ENCODE measurements at regions not wholly inside any gene's neighbourhood (a gene's known extent, or its start where the extent isn't known, plus 50 kb on each side); places are given as distances from the start of the nearest gene placed in this dataset.

DNA sequence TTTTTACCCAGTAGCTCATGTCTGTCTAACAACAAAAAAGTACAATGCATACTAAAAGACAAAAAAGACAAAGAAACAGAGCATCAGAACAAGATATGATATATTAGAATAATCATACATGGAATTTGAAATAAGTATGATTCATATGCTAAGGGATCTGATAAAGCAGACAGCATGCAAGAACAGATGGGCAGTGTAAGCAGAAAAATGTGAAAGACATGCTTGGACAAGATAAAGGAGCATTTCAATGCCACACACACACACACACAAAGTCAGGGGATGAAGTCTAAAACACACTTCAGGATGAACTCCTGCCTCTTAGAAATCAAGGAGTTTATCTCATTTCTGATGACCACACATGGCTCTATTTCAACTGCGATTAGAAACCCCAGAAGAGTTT, 649.6 kb upstream of the NDST4 start:
- CTCF ChIA-PET: no interaction called here
- TF ChIP-seq, protein P1, sequence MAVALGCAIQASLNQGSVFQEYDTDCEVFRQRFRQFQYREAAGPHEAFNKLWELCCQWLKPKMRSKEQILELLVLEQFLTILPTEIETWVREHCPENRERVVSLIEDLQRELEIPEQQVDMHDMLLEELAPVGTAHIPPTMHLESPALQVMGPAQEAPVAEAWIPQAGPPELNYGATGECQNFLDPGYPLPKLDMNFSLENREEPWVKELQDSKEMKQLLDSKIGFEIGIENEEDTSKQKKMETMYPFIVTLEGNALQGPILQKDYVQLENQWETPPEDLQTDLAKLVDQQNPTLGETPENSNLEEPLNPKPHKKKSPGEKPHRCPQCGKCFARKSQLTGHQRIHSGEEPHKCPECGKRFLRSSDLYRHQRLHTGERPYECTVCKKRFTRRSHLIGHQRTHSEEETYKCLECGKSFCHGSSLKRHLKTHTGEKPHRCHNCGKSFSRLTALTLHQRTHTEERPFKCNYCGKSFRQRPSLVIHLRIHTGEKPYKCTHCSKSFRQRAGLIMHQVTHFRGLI (tag by site-specific recombination; IDR thresholded peaks at IDR 0.05): no peak
- TF ChIP-seq, protein P2, sequence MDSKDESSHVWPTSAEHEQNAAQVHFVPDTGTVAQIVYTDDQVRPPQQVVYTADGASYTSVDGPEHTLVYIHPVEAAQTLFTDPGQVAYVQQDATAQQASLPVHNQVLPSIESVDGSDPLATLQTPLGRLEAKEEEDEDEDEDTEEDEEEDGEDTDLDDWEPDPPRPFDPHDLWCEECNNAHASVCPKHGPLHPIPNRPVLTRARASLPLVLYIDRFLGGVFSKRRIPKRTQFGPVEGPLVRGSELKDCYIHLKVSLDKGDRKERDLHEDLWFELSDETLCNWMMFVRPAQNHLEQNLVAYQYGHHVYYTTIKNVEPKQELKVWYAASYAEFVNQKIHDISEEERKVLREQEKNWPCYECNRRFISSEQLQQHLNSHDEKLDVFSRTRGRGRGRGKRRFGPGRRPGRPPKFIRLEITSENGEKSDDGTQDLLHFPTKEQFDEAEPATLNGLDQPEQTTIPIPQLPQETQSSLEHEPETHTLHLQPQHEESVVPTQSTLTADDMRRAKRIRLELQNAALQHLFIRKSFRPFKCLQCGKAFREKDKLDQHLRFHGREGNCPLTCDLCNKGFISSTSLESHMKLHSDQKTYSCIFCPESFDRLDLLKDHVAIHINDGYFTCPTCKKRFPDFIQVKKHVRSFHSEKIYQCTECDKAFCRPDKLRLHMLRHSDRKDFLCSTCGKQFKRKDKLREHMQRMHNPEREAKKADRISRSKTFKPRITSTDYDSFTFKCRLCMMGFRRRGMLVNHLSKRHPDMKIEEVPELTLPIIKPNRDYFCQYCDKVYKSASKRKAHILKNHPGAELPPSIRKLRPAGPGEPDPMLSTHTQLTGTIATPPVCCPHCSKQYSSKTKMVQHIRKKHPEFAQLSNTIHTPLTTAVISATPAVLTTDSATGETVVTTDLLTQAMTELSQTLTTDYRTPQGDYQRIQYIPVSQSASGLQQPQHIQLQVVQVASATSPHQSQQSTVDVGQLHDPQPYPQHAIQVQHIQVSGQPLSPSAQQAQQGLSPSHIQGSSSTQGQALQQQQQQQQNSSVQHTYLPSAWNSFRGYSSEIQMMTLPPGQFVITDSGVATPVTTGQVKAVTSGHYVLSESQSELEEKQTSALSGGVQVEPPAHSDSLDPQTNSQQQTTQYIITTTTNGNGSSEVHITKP (tag by site-specific recombination; IDR thresholded peaks at IDR 0.05): no peak
- TF ChIP-seq, protein P3, sequence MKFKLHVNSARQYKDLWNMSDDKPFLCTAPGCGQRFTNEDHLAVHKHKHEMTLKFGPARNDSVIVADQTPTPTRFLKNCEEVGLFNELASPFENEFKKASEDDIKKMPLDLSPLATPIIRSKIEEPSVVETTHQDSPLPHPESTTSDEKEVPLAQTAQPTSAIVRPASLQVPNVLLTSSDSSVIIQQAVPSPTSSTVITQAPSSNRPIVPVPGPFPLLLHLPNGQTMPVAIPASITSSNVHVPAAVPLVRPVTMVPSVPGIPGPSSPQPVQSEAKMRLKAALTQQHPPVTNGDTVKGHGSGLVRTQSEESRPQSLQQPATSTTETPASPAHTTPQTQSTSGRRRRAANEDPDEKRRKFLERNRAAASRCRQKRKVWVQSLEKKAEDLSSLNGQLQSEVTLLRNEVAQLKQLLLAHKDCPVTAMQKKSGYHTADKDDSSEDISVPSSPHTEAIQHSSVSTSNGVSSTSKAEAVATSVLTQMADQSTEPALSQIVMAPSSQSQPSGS (tag by site-specific recombination; IDR thresholded peaks at IDR 0.05; ENCODE audit: low read depth): no peak
- no peak for TF ChIP-seq ZBTB21 (tag by site-specific recombination; IDR thresholded peaks at IDR 0.05)
- TF ChIP-seq ZNF701 (tag by site-specific recombination; IDR thresholded peaks at IDR 0.05): no peak
- TF ChIP-seq, protein P4, sequence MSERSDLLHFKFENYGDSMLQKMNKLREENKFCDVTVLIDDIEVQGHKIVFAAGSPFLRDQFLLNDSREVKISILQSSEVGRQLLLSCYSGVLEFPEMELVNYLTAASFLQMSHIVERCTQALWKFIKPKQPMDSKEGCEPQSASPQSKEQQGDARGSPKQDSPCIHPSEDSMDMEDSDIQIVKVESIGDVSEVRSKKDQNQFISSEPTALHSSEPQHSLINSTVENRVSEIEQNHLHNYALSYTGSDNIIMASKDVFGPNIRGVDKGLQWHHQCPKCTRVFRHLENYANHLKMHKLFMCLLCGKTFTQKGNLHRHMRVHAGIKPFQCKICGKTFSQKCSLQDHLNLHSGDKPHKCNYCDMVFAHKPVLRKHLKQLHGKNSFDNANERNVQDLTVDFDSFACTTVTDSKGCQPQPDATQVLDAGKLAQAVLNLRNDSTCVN (tag by site-specific recombination; optimal IDR thresholded peaks at IDR 0.05): no peak
- TF ChIP-seq SP2 (tag by site-specific recombination; IDR thresholded peaks at IDR 0.05): no peak
- TF ChIP-seq KLF10 (tag by site-specific recombination; IDR thresholded peaks at IDR 0.05): no peak
- TF ChIP-seq ZNF514 (tag by site-specific recombination; IDR thresholded peaks at IDR 0.05): no peak
- TF ChIP-seq, protein P5, sequence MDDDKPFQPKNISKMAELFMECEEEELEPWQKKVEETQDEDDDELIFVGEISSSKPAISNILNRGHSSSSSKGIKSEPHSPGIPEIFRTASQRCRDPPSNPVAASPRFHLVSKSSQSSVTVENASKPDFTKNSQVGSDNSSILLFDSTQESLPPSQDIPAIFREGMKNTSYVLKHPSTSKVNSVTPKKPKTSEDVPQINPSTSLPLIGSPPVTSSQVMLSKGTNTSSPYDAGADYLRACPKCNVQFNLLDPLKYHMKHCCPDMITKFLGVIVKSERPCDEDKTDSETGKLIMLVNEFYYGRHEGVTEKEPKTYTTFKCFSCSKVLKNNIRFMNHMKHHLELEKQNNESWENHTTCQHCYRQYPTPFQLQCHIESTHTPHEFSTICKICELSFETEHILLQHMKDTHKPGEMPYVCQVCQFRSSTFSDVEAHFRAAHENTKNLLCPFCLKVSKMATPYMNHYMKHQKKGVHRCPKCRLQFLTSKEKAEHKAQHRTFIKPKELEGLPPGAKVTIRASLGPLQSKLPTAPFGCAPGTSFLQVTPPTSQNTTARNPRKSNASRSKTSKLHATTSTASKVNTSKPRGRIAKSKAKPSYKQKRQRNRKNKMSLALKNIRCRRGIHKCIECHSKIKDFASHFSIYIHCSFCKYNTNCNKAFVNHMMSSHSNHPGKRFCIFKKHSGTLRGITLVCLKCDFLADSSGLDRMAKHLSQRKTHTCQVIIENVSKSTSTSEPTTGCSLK (tag by site-specific recombination; IDR thresholded peaks at IDR 0.05): no peak
- TF ChIP-seq KLF8 (tag by site-specific recombination; IDR thresholded peaks at IDR 0.05): no peak
- TF ChIP-seq ZNF221 (tag by site-specific recombination; IDR thresholded peaks at IDR 0.05; ENCODE audit: borderline replicate concordance): no peak
- no peak for TF ChIP-seq ZNF48 (tag by site-specific recombination; IDR thresholded peaks at IDR 0.05)
- TF ChIP-seq ZNF341 (tag by site-specific recombination; IDR thresholded peaks at IDR 0.05; ENCODE audit: low read depth): no peak
- POLR2A ChIA-PET: no interaction called here
- Histone ChIP-seq H3K4me1 (ENCODE audit: control insufficient read depth, insufficient read depth, low read length) (no peaks in the 10 kb centered on the region), H3K27ac (ENCODE audit: extremely low read depth, low read depth, low read length) (no peak overlapping the region), H3K36me3 (ENCODE audit: control insufficient read depth in 2 of 2, insufficient read depth in 1 of 2, low read length in 2 of 2) (no peaks in the 10 kb centered on the region), H3K4me3 (ENCODE audit: low read depth, low read length) (no peak overlapping the region), H3K9me3 (ENCODE audit: control insufficient read depth, insufficient read depth, low read depth, low read length) (no peaks in the 10 kb centered on the region)

DNA sequence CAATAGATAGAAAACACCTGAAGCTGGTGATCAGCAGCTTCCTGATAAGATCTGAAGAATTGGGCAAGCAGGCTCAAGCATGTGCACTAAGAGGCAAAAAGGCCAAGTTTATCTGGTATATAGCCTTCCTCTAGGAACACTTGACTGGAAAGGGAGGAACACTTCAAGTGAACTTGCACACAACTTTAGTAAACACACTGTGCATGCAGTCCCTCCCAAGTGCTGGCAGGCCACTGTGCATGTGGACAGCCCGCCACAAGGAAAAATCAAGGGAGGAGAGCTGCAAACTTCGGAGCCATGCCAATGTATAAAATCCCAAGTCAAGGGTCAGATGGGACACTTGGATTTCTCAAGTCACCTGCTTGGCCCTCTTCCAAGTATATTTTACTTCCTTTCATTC, 645.8 kb upstream of the NDST4 start:
- CTCF ChIA-PET: no interaction called here
- POLR2A ChIA-PET: no interaction called here
- TF ChIP-seq ZNF510 (tag by site-specific recombination; IDR thresholded peaks at IDR 0.05; ENCODE audit: insufficient replicate concordance) (no peak), ZNF248 (tag by site-specific recombination; IDR thresholded peaks at IDR 0.05) (no peak), ZXDB (tag by site-specific recombination; IDR thresholded peaks at IDR 0.05) (no peak), YY2 (tag by site-specific recombination; IDR thresholded peaks at IDR 0.05) (no peak), ZNF473 (tag by site-specific recombination; IDR thresholded peaks at IDR 0.05) (no peak), ZNF560 (tag by site-specific recombination; IDR thresholded peaks at IDR 0.05; ENCODE audit: borderline replicate concordance) (no peak), ZBTB1 (tag by site-specific recombination; IDR thresholded peaks at IDR 0.05) (no peak)
- TF ChIP-seq, protein P6, sequence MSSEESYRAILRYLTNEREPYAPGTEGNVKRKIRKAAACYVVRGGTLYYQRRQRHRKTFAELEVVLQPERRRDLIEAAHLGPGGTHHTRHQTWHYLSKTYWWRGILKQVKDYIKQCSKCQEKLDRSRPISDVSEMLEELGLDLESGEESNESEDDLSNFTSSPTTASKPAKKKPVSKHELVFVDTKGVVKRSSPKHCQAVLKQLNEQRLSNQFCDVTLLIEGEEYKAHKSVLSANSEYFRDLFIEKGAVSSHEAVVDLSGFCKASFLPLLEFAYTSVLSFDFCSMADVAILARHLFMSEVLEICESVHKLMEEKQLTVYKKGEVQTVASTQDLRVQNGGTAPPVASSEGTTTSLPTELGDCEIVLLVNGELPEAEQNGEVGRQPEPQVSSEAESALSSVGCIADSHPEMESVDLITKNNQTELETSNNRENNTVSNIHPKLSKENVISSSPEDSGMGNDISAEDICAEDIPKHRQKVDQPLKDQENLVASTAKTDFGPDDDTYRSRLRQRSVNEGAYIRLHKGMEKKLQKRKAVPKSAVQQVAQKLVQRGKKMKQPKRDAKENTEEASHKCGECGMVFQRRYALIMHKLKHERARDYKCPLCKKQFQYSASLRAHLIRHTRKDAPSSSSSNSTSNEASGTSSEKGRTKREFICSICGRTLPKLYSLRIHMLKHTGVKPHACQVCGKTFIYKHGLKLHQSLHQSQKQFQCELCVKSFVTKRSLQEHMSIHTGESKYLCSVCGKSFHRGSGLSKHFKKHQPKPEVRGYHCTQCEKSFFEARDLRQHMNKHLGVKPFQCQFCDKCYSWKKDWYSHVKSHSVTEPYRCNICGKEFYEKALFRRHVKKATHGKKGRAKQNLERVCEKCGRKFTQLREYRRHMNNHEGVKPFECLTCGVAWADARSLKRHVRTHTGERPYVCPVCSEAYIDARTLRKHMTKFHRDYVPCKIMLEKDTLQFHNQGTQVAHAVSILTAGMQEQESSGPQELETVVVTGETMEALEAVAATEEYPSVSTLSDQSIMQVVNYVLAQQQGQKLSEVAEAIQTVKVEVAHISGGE (tag by site-specific recombination; conservative IDR thresholded peaks at IDR 0.05; ENCODE audit: low read depth): no peak

More for the DNA sequence above, 645.8 kb upstream of the NDST4 start:
- Histone ChIP-seq H3K36me3 (ENCODE audit: control insufficient read depth in 2 of 2, insufficient read depth in 1 of 2, low read length in 2 of 2) (no peaks in the 10 kb centered on the region), H3K4me3 (ENCODE audit: low read depth, low read length) (no peak overlapping the region), H3K4me1 (ENCODE audit: control insufficient read depth, insufficient read depth, low read length) (no peaks in the 10 kb centered on the region), H3K9me3 (ENCODE audit: control insufficient read depth, insufficient read depth, low read depth, low read length) (no peaks in the 10 kb centered on the region), H3K27ac (ENCODE audit: extremely low read depth, low read depth, low read length) (no peak overlapping the region)
